ENCODE measurements at regions not wholly inside any gene's neighbourhood (a gene's known extent, or its start where the extent isn't known, plus 50 kb on each side); places are given as distances from the start of the nearest gene placed in this dataset.
"Not testable (repeated sequence)": the region's sequence is repeated elsewhere in the genome, so short reads cannot be mapped to it uniquely, and the experiment has no call there.

DNA sequence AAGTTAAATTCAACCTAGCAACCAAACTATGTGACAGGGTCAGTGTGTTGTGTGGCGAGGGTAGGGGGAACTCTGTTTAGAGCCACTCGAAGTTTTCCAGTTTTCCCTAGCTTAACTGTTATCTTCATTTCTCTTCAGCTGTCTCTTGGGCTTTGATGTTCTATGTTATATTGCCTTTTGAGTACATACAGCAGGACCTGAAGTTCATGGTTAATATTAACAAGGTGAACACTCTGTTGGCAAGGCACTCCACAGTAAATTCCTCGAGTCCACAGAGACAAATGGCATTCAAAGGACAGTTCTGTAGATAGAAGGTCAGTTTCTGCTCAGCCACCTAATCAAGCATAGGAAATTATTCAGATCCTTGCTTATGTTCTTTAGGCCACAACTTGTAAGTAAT is 147.9 kb upstream of the DPH6 start:
- H3K27ac ChIP-seq (ENCODE audit: insufficient read depth in 1 of 2, low read depth in 1 of 2, low read length in 2 of 2, poor library complexity in 1 of 2, severe bottlenecking in 2 of 2): no peak overlapping the region

DNA sequence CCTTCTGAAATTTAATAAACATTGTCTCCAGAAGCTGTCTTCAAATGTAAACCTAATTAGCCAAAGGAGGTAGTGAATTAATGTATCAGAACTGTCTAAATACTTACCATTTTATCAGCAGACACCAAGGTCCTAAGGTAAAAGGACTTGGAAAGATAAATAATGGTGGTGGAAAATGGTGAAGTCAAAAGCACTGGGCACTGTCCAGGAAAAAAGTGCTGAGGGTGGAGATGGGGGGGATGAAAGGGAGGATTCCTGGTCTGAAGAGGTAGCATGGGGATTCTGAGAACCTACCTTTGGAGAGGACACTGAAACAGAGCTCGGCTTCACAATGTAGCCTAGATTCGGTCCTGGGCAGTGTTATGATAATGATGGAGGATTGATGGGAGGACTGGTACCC is 149.0 kb upstream of the DPH6 start:
- ChIA-PET POLR2A (no interaction called here), CTCF (no interaction called here)
- H3K27ac ChIP-seq (ENCODE audit: insufficient read depth in 1 of 2, low read depth in 1 of 2, low read length in 2 of 2, poor library complexity in 1 of 2, severe bottlenecking in 2 of 2): no peak overlapping the region
- H3K36me3 ChIP-seq (ENCODE audit: control insufficient read depth in 4 of 4, insufficient read depth in 4 of 4, low read length in 3 of 4): no peaks in the 10 kb centered on the region
- H3K27me3 ChIP-seq (replicated peaks in 2 of 5; ENCODE audit: control insufficient read depth in 4 of 5, insufficient read depth in 5 of 5, low read length in 4 of 5): no peaks in the 10 kb centered on the region
- no peak for DNase-seq
- H3K9me3 ChIP-seq (ENCODE audit: control extremely low read depth in 1 of 5, control insufficient read depth in 4 of 5, insufficient read depth in 2 of 5, low read depth in 1 of 5, low read length in 4 of 5): no peaks in the 10 kb centered on the region
- no peak overlapping the region for H3K4me3 ChIP-seq (ENCODE audit: control insufficient read depth in 1 of 7, extremely low read depth in 1 of 7, insufficient read depth in 4 of 7, low read depth in 2 of 7, low read length in 6 of 7)
- H3K4me1 ChIP-seq (ENCODE audit: control extremely low read depth in 1 of 4, control insufficient read depth in 4 of 4, insufficient read depth in 4 of 4, low read length in 3 of 4): no peaks in the 10 kb centered on the region
- 100% methylated on average over 2 of the region's 2 CpGs for WGBS (ENCODE audit: insufficient coverage)

More for the DNA sequence above, 147.9 kb upstream of the DPH6 start:
- ChIA-PET POLR2A (no interaction called here), CTCF (interaction anchor here (1.6 kb wide), 1 partner anchor 16 kb away, joined by 3 read pairs; no protein-coding TSS in a partner anchor)
- 100% methylated on average over 1 of the region's 3 CpGs for WGBS (ENCODE audit: insufficient coverage)
- no peaks in the 10 kb centered on the region for H3K36me3 ChIP-seq (ENCODE audit: control insufficient read depth in 4 of 4, insufficient read depth in 4 of 4, low read length in 3 of 4)
- H3K27me3 ChIP-seq (replicated peaks in 2 of 5; ENCODE audit: control insufficient read depth in 4 of 5, insufficient read depth in 5 of 5, low read length in 4 of 5): no peaks in the 10 kb centered on the region
- DNase-seq: no peak
- H3K4me1 ChIP-seq (ENCODE audit: control extremely low read depth in 1 of 4, control insufficient read depth in 4 of 4, insufficient read depth in 4 of 4, low read length in 3 of 4): no peaks in the 10 kb centered on the region
- no peak overlapping the region for H3K4me3 ChIP-seq (ENCODE audit: control insufficient read depth in 1 of 7, extremely low read depth in 1 of 7, insufficient read depth in 4 of 7, low read depth in 2 of 7, low read length in 6 of 7)
- H3K9me3 ChIP-seq (ENCODE audit: control extremely low read depth in 1 of 5, control insufficient read depth in 4 of 5, insufficient read depth in 2 of 5, low read depth in 1 of 5, low read length in 4 of 5): no peaks in the 10 kb centered on the region

DNA sequence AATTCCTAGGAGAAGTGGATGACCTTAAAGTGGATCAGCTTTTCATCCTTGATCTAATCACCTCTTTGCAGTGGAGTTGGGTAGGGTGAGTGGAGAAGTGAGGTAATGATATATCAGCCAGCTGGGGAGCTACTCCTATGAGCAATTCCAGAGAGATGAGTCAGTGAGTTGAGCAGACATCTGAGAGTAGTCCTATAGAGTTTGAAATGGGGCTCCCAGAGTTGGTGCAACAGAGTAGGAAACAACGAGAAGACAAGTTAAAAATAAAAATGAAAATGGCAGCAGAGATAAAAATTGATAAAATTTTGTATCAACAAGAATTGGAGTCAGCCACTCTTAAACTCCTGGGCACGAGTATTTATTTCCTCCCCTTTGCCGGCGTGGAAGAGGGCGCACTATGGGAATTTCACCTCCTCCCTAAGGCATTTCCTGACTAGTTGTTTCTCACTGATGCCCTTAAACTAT is 150.8 kb upstream of the DPH6 start:
- no peaks in the 10 kb centered on the region for H3K36me3 ChIP-seq (ENCODE audit: control insufficient read depth in 4 of 4, insufficient read depth in 4 of 4, low read length in 3 of 4)
- POLR2A ChIA-PET: interaction anchor here (0.7 kb wide), 1 partner anchor 46 kb away, joined by 3 read pairs; no protein-coding TSS in a partner anchor
- no peaks in the 10 kb centered on the region for H3K27me3 ChIP-seq (replicated peaks in 2 of 5; ENCODE audit: control insufficient read depth in 4 of 5, insufficient read depth in 5 of 5, low read length in 4 of 5)
- H3K4me3 ChIP-seq (ENCODE audit: control insufficient read depth in 1 of 7, extremely low read depth in 1 of 7, insufficient read depth in 4 of 7, low read depth in 2 of 7, low read length in 6 of 7): no peak overlapping the region
- CTCF ChIA-PET: no interaction called here
- no peak for DNase-seq
- no peak overlapping the region for H3K27ac ChIP-seq (ENCODE audit: insufficient read depth in 1 of 2, low read depth in 1 of 2, low read length in 2 of 2, poor library complexity in 1 of 2, severe bottlenecking in 2 of 2)
- WGBS (ENCODE audit: insufficient coverage): 91% methylated on average over 4 of the region's 5 CpGs
- H3K9me3 ChIP-seq (ENCODE audit: control extremely low read depth in 1 of 5, control insufficient read depth in 4 of 5, insufficient read depth in 2 of 5, low read depth in 1 of 5, low read length in 4 of 5): no peaks in the 10 kb centered on the region
- no peaks in the 10 kb centered on the region for H3K4me1 ChIP-seq (ENCODE audit: control extremely low read depth in 1 of 4, control insufficient read depth in 4 of 4, insufficient read depth in 4 of 4, low read length in 3 of 4)

DNA sequence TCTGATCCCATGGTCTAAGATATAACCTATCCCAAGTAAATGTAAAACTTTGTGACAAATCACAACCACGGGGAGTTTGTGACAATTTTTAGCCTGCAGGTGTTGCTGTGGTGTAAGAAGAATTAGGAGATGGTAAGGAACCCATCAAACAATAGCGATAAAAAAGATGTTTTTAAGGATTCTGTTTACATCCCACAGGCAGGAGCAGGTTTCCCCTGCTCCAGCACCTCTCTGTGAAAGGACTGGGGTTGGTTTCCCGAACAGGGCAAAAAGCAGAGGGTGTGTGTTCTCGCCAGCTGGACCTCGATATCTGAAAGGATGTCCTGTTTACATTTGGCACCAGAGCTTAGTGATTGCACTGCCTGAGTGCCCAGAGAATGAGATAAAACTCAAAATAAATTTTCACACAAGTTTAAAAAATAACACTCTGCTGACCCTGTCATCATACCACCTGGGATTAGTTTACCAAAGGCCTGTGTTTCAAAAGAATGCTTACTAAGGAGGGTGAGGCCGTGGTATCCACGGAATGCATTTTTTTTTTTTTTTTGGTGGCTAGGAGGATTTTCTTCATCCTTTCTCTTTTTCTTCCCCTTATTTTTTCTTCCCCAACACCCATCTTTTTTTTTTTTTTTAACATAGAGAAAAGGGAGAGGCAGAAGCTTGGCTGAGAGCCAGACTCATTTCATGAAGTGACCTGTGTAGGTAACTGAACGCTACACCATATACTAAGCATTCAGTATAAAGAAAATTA is 151.8 kb upstream of the DPH6 start:
- H3K36me3 ChIP-seq (ENCODE audit: control insufficient read depth in 4 of 4, insufficient read depth in 4 of 4, low read length in 3 of 4): no peaks in the 10 kb centered on the region
- H3K27ac ChIP-seq (ENCODE audit: insufficient read depth in 1 of 2, low read depth in 1 of 2, low read length in 2 of 2, poor library complexity in 1 of 2, severe bottlenecking in 2 of 2): no peak overlapping the region
- no peak overlapping the region for H3K4me3 ChIP-seq (ENCODE audit: control insufficient read depth in 1 of 7, extremely low read depth in 1 of 7, insufficient read depth in 4 of 7, low read depth in 2 of 7, low read length in 6 of 7)
- H3K4me1 ChIP-seq (ENCODE audit: control extremely low read depth in 1 of 4, control insufficient read depth in 4 of 4, insufficient read depth in 4 of 4, low read length in 3 of 4): no peaks in the 10 kb centered on the region
- ChIA-PET CTCF (no interaction called here), POLR2A (no interaction called here)
- H3K9me3 ChIP-seq (ENCODE audit: control extremely low read depth in 1 of 5, control insufficient read depth in 4 of 5, insufficient read depth in 2 of 5, low read depth in 1 of 5, low read length in 4 of 5): no peaks in the 10 kb centered on the region
- no peak for DNase-seq
- no peaks in the 10 kb centered on the region for H3K27me3 ChIP-seq (replicated peaks in 2 of 5; ENCODE audit: control insufficient read depth in 4 of 5, insufficient read depth in 5 of 5, low read length in 4 of 5)
- 80% methylated on average over 4 of the region's 8 CpGs for WGBS (ENCODE audit: insufficient coverage)

DNA sequence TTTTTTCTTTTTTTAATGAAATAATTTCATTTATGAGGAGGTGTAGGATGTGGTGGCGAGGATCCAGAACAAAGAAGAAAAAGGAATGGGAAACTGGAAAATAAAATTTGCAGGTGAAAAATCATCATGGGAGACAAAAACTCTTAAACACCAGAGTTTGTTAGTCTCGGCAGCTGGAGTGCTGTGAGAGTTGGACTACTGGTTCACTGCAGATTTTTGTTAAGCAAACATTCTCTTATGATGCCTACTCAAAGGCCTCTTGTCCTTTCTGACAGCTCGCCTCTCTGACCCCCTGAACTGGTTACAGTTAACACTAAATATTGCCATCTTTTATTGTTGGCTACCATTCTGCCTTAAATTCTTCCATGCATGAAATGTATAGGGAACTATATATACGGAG is 152.4 kb upstream of the DPH6 start:
- Histone ChIP-seq H3K4me1 (ENCODE audit: control extremely low read depth in 1 of 4, control insufficient read depth in 4 of 4, insufficient read depth in 4 of 4, low read length in 3 of 4) (no peaks in the 10 kb centered on the region), H3K27me3 (replicated peaks in 2 of 5; ENCODE audit: control insufficient read depth in 4 of 5, insufficient read depth in 5 of 5, low read length in 4 of 5) (no peaks in the 10 kb centered on the region), H3K4me3 (ENCODE audit: control insufficient read depth in 1 of 7, extremely low read depth in 1 of 7, insufficient read depth in 4 of 7, low read depth in 2 of 7, low read length in 6 of 7) (no peak overlapping the region), H3K27ac (ENCODE audit: insufficient read depth in 1 of 2, low read depth in 1 of 2, low read length in 2 of 2, poor library complexity in 1 of 2, severe bottlenecking in 2 of 2) (no peak overlapping the region), H3K9me3 (ENCODE audit: control extremely low read depth in 1 of 5, control insufficient read depth in 4 of 5, insufficient read depth in 2 of 5, low read depth in 1 of 5, low read length in 4 of 5) (no peaks in the 10 kb centered on the region), H3K36me3 (ENCODE audit: control insufficient read depth in 4 of 4, insufficient read depth in 4 of 4, low read length in 3 of 4) (no peaks in the 10 kb centered on the region)
- POLR2A ChIA-PET: no interaction called here
- DNase-seq: no peak
- WGBS (ENCODE audit: insufficient coverage): no CpG with 5 or more reads among the region's 4 CpGs
- CTCF ChIA-PET: no interaction called here

DNA sequence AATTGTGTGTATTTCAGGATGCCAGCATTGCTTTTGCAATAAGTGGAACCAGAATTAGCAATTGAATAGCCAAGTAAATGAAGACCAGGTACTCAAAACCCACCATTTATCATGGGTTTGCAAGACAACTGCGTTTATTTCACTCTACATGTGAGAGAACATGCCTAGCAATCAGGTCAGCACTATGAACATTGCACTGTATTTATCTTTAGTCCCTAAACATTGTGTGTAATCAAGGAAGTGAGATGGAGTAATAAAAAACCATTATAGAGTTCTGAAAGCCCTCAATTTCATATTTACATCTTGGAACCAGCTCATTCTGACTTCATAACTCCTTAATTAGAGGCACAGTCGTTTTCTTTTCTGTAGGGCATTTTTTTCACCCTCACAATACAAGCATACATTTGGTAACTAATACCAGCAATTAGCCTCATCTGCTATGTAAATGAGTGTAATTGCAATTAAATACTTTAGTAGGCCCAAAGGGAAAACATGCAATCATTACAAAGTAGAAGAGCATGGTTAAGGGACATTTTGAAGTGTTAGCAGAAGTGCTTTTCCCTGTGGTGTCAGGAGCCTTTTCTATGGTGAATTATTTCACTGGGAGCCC is 153.1 kb upstream of the DPH6 start:
- WGBS (ENCODE audit: insufficient coverage): no CpG with 5 or more reads among the region's 2 CpGs
- Histone ChIP-seq H3K27ac (ENCODE audit: insufficient read depth in 1 of 2, low read depth in 1 of 2, low read length in 2 of 2, poor library complexity in 1 of 2, severe bottlenecking in 2 of 2) (no peak overlapping the region), H3K9me3 (ENCODE audit: control extremely low read depth in 1 of 5, control insufficient read depth in 4 of 5, insufficient read depth in 2 of 5, low read depth in 1 of 5, low read length in 4 of 5) (no peaks in the 10 kb centered on the region), H3K4me1 (ENCODE audit: control extremely low read depth in 1 of 4, control insufficient read depth in 4 of 4, insufficient read depth in 4 of 4, low read length in 3 of 4) (no peaks in the 10 kb centered on the region), H3K36me3 (ENCODE audit: control insufficient read depth in 4 of 4, insufficient read depth in 4 of 4, low read length in 3 of 4) (no peaks in the 10 kb centered on the region), H3K27me3 (replicated peaks in 2 of 5; ENCODE audit: control insufficient read depth in 4 of 5, insufficient read depth in 5 of 5, low read length in 4 of 5) (no peaks in the 10 kb centered on the region), H3K4me3 (ENCODE audit: control insufficient read depth in 1 of 7, extremely low read depth in 1 of 7, insufficient read depth in 4 of 7, low read depth in 2 of 7, low read length in 6 of 7) (no peak overlapping the region)
- POLR2A ChIA-PET: no interaction called here
- CTCF ChIA-PET: no interaction called here
- no peak for DNase-seq

DNA sequence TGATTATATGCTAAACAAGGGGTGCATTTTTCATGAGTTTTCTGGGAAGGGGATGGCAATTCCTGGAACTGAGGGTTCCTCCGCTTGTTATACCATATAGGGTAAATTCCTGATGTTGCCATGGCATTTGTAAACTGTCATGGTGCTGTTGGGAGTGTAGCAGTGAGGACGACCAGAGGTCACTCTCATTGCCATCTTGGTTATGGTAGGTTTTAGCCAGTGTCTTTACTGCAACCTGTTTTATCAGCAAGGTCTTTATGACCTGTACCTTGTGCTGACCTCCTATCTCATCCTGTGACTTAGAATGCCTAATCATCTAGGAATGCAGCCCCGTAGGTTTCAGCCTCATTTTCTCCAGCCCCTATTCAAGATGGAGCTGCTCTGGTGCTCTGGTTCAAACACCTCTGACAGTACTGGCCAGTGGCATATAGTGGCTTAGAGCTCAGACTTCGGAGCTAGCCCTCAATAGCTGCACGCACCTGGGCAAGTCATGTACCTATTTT is 154.2 kb upstream of the DPH6 start:
- H3K9me3 ChIP-seq (ENCODE audit: control extremely low read depth in 1 of 5, control insufficient read depth in 4 of 5, insufficient read depth in 2 of 5, low read depth in 1 of 5, low read length in 4 of 5); CTCF ChIA-PET; DNase-seq; H3K4me1 ChIP-seq (ENCODE audit: control extremely low read depth in 1 of 4, control insufficient read depth in 4 of 4, insufficient read depth in 4 of 4, low read length in 3 of 4); H3K36me3 ChIP-seq (ENCODE audit: control insufficient read depth in 4 of 4, insufficient read depth in 4 of 4, low read length in 3 of 4); H3K27ac ChIP-seq (ENCODE audit: insufficient read depth in 1 of 2, low read depth in 1 of 2, low read length in 2 of 2, poor library complexity in 1 of 2, severe bottlenecking in 2 of 2); H3K27me3 ChIP-seq (replicated peaks in 2 of 5; ENCODE audit: control insufficient read depth in 4 of 5, insufficient read depth in 5 of 5, low read length in 4 of 5); H3K4me3 ChIP-seq (ENCODE audit: control insufficient read depth in 1 of 7, extremely low read depth in 1 of 7, insufficient read depth in 4 of 7, low read depth in 2 of 7, low read length in 6 of 7): not testable (repeated sequence)
- POLR2A ChIA-PET: interaction anchor here (0.6 kb wide), 1 partner anchor 1798 kb away, joined by 3 read pairs; no protein-coding TSS in a partner anchor
- WGBS (ENCODE audit: insufficient coverage): 95% methylated on average over 4 of the region's 5 CpGs

Measured in common myeloid progenitor, CD34-positive (primary cell).